HG03558 (cell line): ENCODE measurements at regions not wholly inside any gene's neighbourhood (a gene's known extent, or its start where the extent isn't known, plus 50 kb on each side); places are given as distances from the start of the nearest gene placed in this dataset.

ENCODE experiments used
- ATAC-seq: cut with Tn5 transposase; IDR thresholded peaks from one replicate; pipeline ENCODE4 v1.9.1; 2021; ENCODE audit warnings: moderate number of reproducible peaks; ENCODE audit not compliant: unreplicated experiment; ENCODE audit errors: extremely low read depth

- no peak for ATAC-seq
Observed at GRCh38 chr6:169165561-169166300, 87.9 kb downstream of the THBS2 start.

GRCh38 chr6:169164986-169165385, 88.7 kb downstream of the THBS2 start:
- ATAC-seq: no peak

- no peak for ATAC-seq
Observed at GRCh38 chr6:169164451-169164850, 89.2 kb downstream of the THBS2 start.

- no peak for ATAC-seq
Observed at GRCh38 chr6:169163411-169163901, 90.2 kb downstream of the THBS2 start.

- no peak for ATAC-seq
Observed at GRCh38 chr6:169162752-169163407, 90.8 kb downstream of the THBS2 start.

- ATAC-seq: no peak
Observed at GRCh38 chr6:169162249-169162648, 91.4 kb downstream of the THBS2 start.

- ATAC-seq: no peak
Observed at GRCh38 chr6:169161572-169162167, 92.0 kb downstream of the THBS2 start.

- no peak for ATAC-seq
Observed at GRCh38 chr6:169160855-169161560, 92.6 kb downstream of the THBS2 start.

- ATAC-seq: no peak
Observed at GRCh38 chr6:169160091-169160854, 93.4 kb downstream of the THBS2 start.

- no peak for ATAC-seq
Observed at GRCh38 chr6:169159331-169159730, 94.3 kb downstream of the THBS2 start.

- no peak for ATAC-seq
Observed at GRCh38 chr6:169158691-169159090, 95.0 kb downstream of the THBS2 start.

GRCh38 chr6:169158174-169158573, 95.5 kb downstream of the THBS2 start:
- ATAC-seq: no peak

GRCh38 chr6:169157197-169158148, 96.2 kb downstream of the THBS2 start:
- no peak for ATAC-seq

GRCh38 chr6:169156793-169157147, 96.9 kb downstream of the THBS2 start:
- no peak for ATAC-seq

- no peak for ATAC-seq
Observed at GRCh38 chr6:169156108-169156792, 97.4 kb downstream of the THBS2 start.

GRCh38 chr6:169155481-169155880, 98.2 kb downstream of the THBS2 start:
- no peak for ATAC-seq

- ATAC-seq: no peak
Observed at GRCh38 chr6:169153401-169153800, 100.2 kb downstream of the THBS2 start.

- no peak for ATAC-seq
Observed at GRCh38 chr6:169146521-169146920, 107.1 kb downstream of the THBS2 start.
